NT2/D1 (cell line): ENCODE measurements at regions not wholly inside any gene's neighbourhood (a gene's known extent, or its start where the extent isn't known, plus 50 kb on each side); places are given as distances from the start of the nearest gene placed in this dataset.

Experiments used
- SUZ12 ChIP-seq: IDR thresholded peaks from 2 replicates; pipeline ENCODE4 v1.6.1; 2011; ENCODE audit not compliant: insufficient read length, insufficient read depth; ENCODE audit errors: extremely low read depth
- YY1 ChIP-seq: IDR thresholded peaks from 2 replicates; pipeline ENCODE4 v1.6.1; 2011; ENCODE audit not compliant: insufficient read length, insufficient read depth
- ZNF274 ChIP-seq: IDR thresholded peaks from 2 replicates; pipeline ENCODE4 v1.6.1; 2011; ENCODE audit warnings: mild to moderate bottlenecking, low read depth, low read length

- TF ChIP-seq YY1 (no peak), SUZ12 (no peak), ZNF274 (no peak)
Measured at GRCh38 chr1:238334170-238334569, 443.4 kb upstream of the ZP4 start.
